SK-N-SH (cell line): ENCODE measurements at regions not wholly inside any gene's neighbourhood (a gene's known extent, or its start where the extent isn't known, plus 50 kb on each side); places are given as distances from the start of the nearest gene placed in this dataset.

ENCODE experiments used
- CTCF ChIP-seq: fragments of 200-600 bp; sonication (generic); IDR thresholded peaks from 2 replicates; pipeline ENCODE4 v1.6.1; 2017; ENCODE audit warnings: antibody characterized with exemption, mild to moderate bottlenecking, moderate library complexity
- EZH2phosphoT487 ChIP-seq: fragments of 200-600 bp; sonication (generic); IDR thresholded peaks from 2 replicates; pipeline ENCODE4 v1.6.1; 2017; ENCODE audit warnings: low read depth, mixed run types, mild to moderate bottlenecking, antibody characterized with exemption, moderate library complexity, borderline replicate concordance
- FOXJ3 ChIP-seq: sonication (generic); formaldehyde crosslinking; IDR thresholded peaks from 2 replicates; pipeline ENCODE4 v1.5.1; 2020; ENCODE audit warnings: mild to moderate bottlenecking, missing genetic modification reagents
- MAX ChIP-seq: IDR thresholded peaks from 2 replicates; pipeline ENCODE4 v1.4.0; 2012; ENCODE audit warnings: low read depth
- MXI1 ChIP-seq: IDR thresholded peaks from 2 replicates; pipeline ENCODE4 v1.6.1; 2012; ENCODE audit warnings: mild to moderate bottlenecking, low read depth, low read length, improper control_type of control experiment
- PBX3 ChIP-seq: IDR thresholded peaks from 2 replicates; pipeline ENCODE4; 2012
- POLR2AphosphoS5 ChIP-seq: IDR thresholded peaks from 2 replicates; pipeline ENCODE4 v1.6.1; 2012; ENCODE audit warnings: low read depth, low read length

- TF ChIP-seq CTCF (no peak), PBX3 (no peak), EZH2phosphoT487 (no peak), POLR2AphosphoS5 (no peak), MXI1 (no peak), MAX (no peak), FOXJ3 (no peak)
Measured at GRCh38 chr18:70666936-70667335, 378.1 kb downstream of the SOCS6 start.
